ENCODE measurements at regions not wholly inside any gene's neighbourhood (a gene's known extent, or its start where the extent isn't known, plus 50 kb on each side); places are given as distances from the start of the nearest gene placed in this dataset.

DNA sequence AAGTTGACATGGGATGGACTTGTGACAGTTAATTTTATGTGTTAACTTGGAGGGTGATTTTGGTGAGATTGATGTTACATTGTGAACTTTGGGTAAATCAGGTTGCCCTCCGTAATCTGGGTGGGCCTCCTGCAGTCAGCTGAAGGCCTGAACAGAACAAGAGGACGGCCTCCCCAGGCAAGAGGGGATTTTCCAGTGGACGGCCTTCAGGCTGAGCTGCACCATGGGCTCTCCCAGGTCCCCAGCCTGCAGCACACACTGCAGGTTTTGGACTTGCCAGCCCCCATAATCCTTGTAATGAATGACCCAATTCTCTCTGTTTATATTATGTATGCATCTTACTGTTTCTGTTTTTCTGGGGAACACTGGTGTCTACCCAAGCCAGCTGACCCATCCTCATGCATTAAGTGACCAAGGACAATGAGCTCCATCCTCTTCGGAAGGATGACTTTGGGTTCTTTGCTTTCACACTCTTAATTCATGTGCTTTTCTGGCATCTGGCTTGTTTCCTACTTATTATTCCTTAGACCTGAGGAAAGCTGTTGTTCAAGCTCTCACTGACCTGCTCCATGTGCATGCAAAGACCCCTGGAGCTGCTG lies 64.2 kb downstream of the DACT2 start:
- Mint-ChIP-seq H3K27me3 (ENCODE audit: insufficient read depth) (peaks cover 35% of the 10 kb centered on the region), H3K9me3 (peaks cover 13% of the 10 kb centered on the region), H3K4me1 (peaks cover 9% of the 10 kb centered on the region), H3K27ac (no peak overlapping the region), H3K4me3 (no peak overlapping the region), H3K36me3 (ENCODE audit: low read depth) (no peaks in the 10 kb centered on the region)
- no peaks in the 10 kb centered on the region for H3K36me3 ChIP-seq (ENCODE audit: control insufficient read depth, insufficient read depth, low read length)
- TF ChIP-seq, protein P1, sequence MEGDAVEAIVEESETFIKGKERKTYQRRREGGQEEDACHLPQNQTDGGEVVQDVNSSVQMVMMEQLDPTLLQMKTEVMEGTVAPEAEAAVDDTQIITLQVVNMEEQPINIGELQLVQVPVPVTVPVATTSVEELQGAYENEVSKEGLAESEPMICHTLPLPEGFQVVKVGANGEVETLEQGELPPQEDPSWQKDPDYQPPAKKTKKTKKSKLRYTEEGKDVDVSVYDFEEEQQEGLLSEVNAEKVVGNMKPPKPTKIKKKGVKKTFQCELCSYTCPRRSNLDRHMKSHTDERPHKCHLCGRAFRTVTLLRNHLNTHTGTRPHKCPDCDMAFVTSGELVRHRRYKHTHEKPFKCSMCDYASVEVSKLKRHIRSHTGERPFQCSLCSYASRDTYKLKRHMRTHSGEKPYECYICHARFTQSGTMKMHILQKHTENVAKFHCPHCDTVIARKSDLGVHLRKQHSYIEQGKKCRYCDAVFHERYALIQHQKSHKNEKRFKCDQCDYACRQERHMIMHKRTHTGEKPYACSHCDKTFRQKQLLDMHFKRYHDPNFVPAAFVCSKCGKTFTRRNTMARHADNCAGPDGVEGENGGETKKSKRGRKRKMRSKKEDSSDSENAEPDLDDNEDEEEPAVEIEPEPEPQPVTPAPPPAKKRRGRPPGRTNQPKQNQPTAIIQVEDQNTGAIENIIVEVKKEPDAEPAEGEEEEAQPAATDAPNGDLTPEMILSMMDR (conservative IDR thresholded peaks at IDR 0.05), result no peak
- peaks cover 5% of the 10 kb centered on the region for H3K27me3 ChIP-seq (ENCODE audit: control insufficient read depth, insufficient read depth, low read length, poor library complexity, severe bottlenecking)
- no peak overlapping the region for H3K27ac ChIP-seq (ENCODE audit: low read depth, low read length)
- no peak overlapping the region for H3K9ac ChIP-seq (ENCODE audit: extremely low read depth, low read length, poor library complexity, severe bottlenecking)
- peaks cover 15% of the 10 kb centered on the region for H3K9me3 ChIP-seq (ENCODE audit: control insufficient read depth, low read length)
- H3K4me3 ChIP-seq (ENCODE audit: low read length), result no peak overlapping the region
- H3K4me1 ChIP-seq (ENCODE audit: control insufficient read depth, insufficient read depth, low read length), result no peaks in the 10 kb centered on the region
- WGBS, 2 experiments (ENCODE audit: insufficient coverage in 1 of 2, insufficient read length in 1 of 2), result 86 to 88% methylated on average over 4 of the region's 4 CpGs
- DNase-seq, result no peak

DNA sequence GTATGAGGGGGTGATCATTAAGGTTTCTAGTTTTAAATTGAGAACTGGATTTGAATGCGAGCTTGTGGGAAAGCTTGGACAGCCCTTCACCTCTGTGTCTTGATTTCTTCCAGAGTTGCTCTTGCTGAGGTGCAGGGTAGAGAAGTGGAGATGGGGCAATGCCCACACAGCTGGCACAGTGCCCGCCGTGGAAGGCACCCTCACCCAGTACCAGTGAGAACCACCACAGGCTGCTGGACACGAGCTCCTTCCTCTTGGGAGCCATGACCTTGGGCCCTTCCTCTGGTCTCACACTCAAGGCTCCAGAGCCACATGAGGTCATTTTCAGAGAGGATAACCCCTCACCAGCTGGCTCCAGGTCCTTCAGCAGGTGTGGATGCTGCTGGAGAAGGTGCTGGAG lies 67.3 kb downstream of the DACT2 start:
- Histone ChIP-seq H3K27me3 (ENCODE audit: control insufficient read depth, insufficient read depth, low read length, poor library complexity, severe bottlenecking) (peaks cover under 1% of the 10 kb centered on the region), H3K4me3 (ENCODE audit: low read length) (no peak overlapping the region), H3K27ac (ENCODE audit: low read depth, low read length) (no peak overlapping the region), H3K4me1 (ENCODE audit: control insufficient read depth, insufficient read depth, low read length) (no peaks in the 10 kb centered on the region), H3K36me3 (ENCODE audit: control insufficient read depth, insufficient read depth, low read length) (no peaks in the 10 kb centered on the region), H3K9me3 (ENCODE audit: control insufficient read depth, low read length) (peaks cover 15% of the 10 kb centered on the region), H3K9ac (ENCODE audit: extremely low read depth, low read length, poor library complexity, severe bottlenecking) (no peak overlapping the region)
- WGBS, 2 experiments (ENCODE audit: insufficient coverage in 1 of 2, insufficient read length in 1 of 2), result 94% methylated on average over 4 of the region's 4 CpGs; no CpG with 5 or more reads in 1 of the 2 experiments
- TF ChIP-seq, protein P1 (conservative IDR thresholded peaks at IDR 0.05), result no peak
- peaks cover 29% of the 10 kb centered on the region for H3K27me3 Mint-ChIP-seq (ENCODE audit: insufficient read depth)
- H3K4me3 Mint-ChIP-seq, result no peak overlapping the region
- H3K27ac Mint-ChIP-seq, result no peak overlapping the region
- no peak for DNase-seq
- peaks cover 7% of the 10 kb centered on the region for H3K4me1 Mint-ChIP-seq
- peaks cover 13% of the 10 kb centered on the region for H3K9me3 Mint-ChIP-seq
- H3K36me3 Mint-ChIP-seq (ENCODE audit: low read depth), result no peaks in the 10 kb centered on the region

DNA sequence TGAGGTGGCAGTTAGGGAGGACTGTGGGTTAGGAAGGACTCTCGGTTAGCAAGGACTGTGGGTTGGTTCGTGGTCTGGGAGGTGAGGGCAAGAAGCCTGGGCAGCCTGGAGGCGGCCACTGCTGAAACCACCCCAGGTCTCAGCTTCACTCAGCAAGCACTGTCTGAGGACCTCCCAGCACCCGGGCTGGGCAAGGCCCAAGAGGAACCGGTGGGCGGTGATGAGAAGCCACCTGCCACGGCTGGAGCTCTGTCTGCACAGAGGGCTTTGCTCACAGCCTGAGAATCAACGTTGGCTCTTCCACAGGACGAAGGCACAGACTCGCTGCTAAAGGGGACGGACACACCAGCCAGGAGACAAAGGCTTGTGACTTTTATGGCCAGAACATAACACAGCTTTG lies 69.3 kb downstream of the DACT2 start:
- Mint-ChIP-seq H3K9me3 (peaks cover 4% of the 10 kb centered on the region), H3K27ac (no peak overlapping the region), H3K36me3 (ENCODE audit: low read depth) (no peaks in the 10 kb centered on the region), H3K27me3 (ENCODE audit: insufficient read depth) (peaks cover 18% of the 10 kb centered on the region), H3K4me3 (no peak overlapping the region), H3K4me1 (peaks cover 7% of the 10 kb centered on the region)
- Histone ChIP-seq H3K4me3 (ENCODE audit: low read length) (no peak overlapping the region), H3K4me1 (ENCODE audit: control insufficient read depth, insufficient read depth, low read length) (no peaks in the 10 kb centered on the region), H3K9me3 (ENCODE audit: control insufficient read depth, low read length) (peaks cover 7% of the 10 kb centered on the region), H3K9ac (ENCODE audit: extremely low read depth, low read length, poor library complexity, severe bottlenecking) (no peak overlapping the region), H3K27me3 (ENCODE audit: control insufficient read depth, insufficient read depth, low read length, poor library complexity, severe bottlenecking) (no peaks in the 10 kb centered on the region), H3K36me3 (ENCODE audit: control insufficient read depth, insufficient read depth, low read length) (no peaks in the 10 kb centered on the region), H3K27ac (ENCODE audit: low read depth, low read length) (no peak overlapping the region)
- WGBS, 2 experiments (ENCODE audit: insufficient coverage in 1 of 2, insufficient read length in 1 of 2), result 95 to 97% methylated on average over 6 to 11 of the region's 11 CpGs
- TF ChIP-seq, protein P1 (conservative IDR thresholded peaks at IDR 0.05), result no peak
- DNase-seq, result no peak

All from endodermal cell (in vitro differentiated cells).